SK-N-SH (cell line): ENCODE measurements at regions not wholly inside any gene's neighbourhood (a gene's known extent, or its start where the extent isn't known, plus 50 kb on each side); places are given as distances from the start of the nearest gene placed in this dataset.

Source experiments
- CTCF ChIP-seq: fragments of 200-600 bp; sonication (generic); IDR thresholded peaks from 2 replicates; pipeline ENCODE4 v1.6.1; 2017; ENCODE audit warnings: antibody characterized with exemption, mild to moderate bottlenecking, moderate library complexity
- EZH2phosphoT487 ChIP-seq: fragments of 200-600 bp; sonication (generic); IDR thresholded peaks from 2 replicates; pipeline ENCODE4 v1.6.1; 2017; ENCODE audit warnings: low read depth, mixed run types, mild to moderate bottlenecking, antibody characterized with exemption, moderate library complexity, borderline replicate concordance
- MEF2A ChIP-seq: IDR thresholded peaks from 2 replicates; pipeline ENCODE4 v1.4.0; 2012; ENCODE audit warnings: low read depth, borderline replicate concordance
- NRF1 ChIP-seq: IDR thresholded peaks from 2 replicates; pipeline ENCODE4 v1.6.1; 2012; ENCODE audit warnings: low read depth, mild to moderate bottlenecking, low read length
- POLR2AphosphoS5 ChIP-seq: IDR thresholded peaks from 2 replicates; pipeline ENCODE4 v1.6.1; 2012; ENCODE audit warnings: low read depth, low read length
- REST ChIP-seq: IDR thresholded peaks from 2 replicates; pipeline ENCODE4 v1.6.1; 2012; ENCODE audit warnings: mild to moderate bottlenecking, low read depth, low read length, moderate library complexity
- SIN3A ChIP-seq: IDR thresholded peaks from 2 replicates; pipeline ENCODE4 v1.6.1; 2012; ENCODE audit warnings: low read depth, mild to moderate bottlenecking, low read length, moderate library complexity, borderline replicate concordance
- TAF1 ChIP-seq: IDR thresholded peaks from 2 replicates; pipeline ENCODE4 v1.6.1; 2012; ENCODE audit warnings: low read depth, mild to moderate bottlenecking, low read length, moderate library complexity, borderline replicate concordance
- TEAD4 ChIP-seq: IDR thresholded peaks from 2 replicates; pipeline ENCODE4 v1.4.0; 2012; ENCODE audit warnings: mild to moderate bottlenecking, borderline replicate concordance; ENCODE audit not compliant: insufficient read depth
- USF2 ChIP-seq: fragments of 150-350 bp; IDR thresholded peaks from 2 replicates; pipeline ENCODE4 v1.6.1; 2017; ENCODE audit warnings: antibody characterized with exemption, low read length, low read depth, borderline replicate concordance
- YY1 ChIP-seq: IDR thresholded peaks from 2 replicates; pipeline ENCODE4 v1.4.0; 2012; ENCODE audit warnings: low read depth, mild to moderate bottlenecking

GRCh38 chr3:82409842-82410241 lies 648.4 kb upstream of the GBE1 start:
- no peak for TF ChIP-seq CTCF
- TF ChIP-seq USF2: no peak
- TF ChIP-seq SIN3A: no peak
- no peak for TF ChIP-seq REST
- no peak for TF ChIP-seq NRF1
- no peak for TF ChIP-seq EZH2phosphoT487
- no peak for TF ChIP-seq YY1
- TF ChIP-seq TAF1: no peak
- TF ChIP-seq MEF2A: no peak
- TF ChIP-seq TEAD4: no peak
- no peak for TF ChIP-seq POLR2AphosphoS5
